NAMALWA (cell line): ENCODE measurements at regions not wholly inside any gene's neighbourhood (a gene's known extent, or its start where the extent isn't known, plus 50 kb on each side); places are given as distances from the start of the nearest gene placed in this dataset.
"Not testable (repeated sequence)": the region's sequence is repeated elsewhere in the genome, so short reads cannot be mapped to it uniquely, and the experiment has no call there.

ENCODE experiments used
- DNase-seq: peaks from one replicate; pipeline ENCODE4 v3.0.0-alpha.2; 2015; ENCODE audit warnings: low spot score

- DNase-seq: no peak
These were observed 273.3 kb upstream of the BOD1L1 start for GRCh38 chr4:13900780-13901179.

- DNase-seq: no peak
These were observed 274.6 kb upstream of the BOD1L1 start for GRCh38 chr4:13902146-13902545.

GRCh38 chr4:13903061-13903460, 275.5 kb upstream of the BOD1L1 start:
- no peak for DNase-seq

- DNase-seq: no peak
These were observed 276.4 kb upstream of the BOD1L1 start for GRCh38 chr4:13903901-13904300.

GRCh38 chr4:13905543-13905942, 278.0 kb upstream of the BOD1L1 start:
- DNase-seq: no peak

DNA sequence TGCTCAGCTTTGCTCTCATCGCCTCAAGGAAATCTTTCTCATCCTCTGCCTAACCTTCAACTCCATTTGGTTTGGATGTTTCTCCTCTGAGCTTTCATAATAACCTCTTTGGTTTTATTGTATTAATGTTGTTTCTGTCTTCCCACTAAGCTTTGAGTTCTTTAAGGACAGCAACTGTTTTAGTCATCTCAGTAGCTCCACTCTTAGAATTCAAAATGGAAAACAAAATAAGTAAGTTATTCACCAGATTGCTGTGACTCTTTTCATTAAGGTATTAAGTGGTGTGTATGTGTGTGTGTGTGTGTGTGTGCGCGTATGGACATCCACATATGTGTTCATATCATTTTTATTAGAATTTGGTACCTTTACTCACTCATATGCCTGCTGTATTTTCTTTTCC, 279.2 kb upstream of the BOD1L1 start:
- DNase-seq: no peak

GRCh38 chr4:13907255-13907751, 279.8 kb upstream of the BOD1L1 start:
- no peak for DNase-seq

DNA sequence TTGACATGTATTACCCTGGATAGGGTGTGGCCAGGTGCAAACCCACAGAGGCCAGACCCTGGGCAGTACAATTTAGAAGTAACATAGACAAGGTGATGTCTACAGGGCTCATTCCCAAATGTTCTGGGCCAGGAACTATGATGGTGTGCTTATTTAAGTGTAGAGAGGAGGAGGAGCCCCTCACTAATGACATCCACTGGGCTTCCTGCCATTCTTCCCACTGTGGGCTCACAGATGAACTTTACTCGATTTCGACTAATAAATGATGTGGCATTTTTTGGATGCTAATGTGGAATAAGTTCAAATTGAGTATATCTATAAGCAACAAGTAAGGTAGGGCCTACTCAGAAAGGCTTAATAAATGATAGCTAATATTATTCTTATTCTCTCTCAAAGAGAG, 280.9 kb upstream of the BOD1L1 start:
- DNase-seq: no peak

DNA sequence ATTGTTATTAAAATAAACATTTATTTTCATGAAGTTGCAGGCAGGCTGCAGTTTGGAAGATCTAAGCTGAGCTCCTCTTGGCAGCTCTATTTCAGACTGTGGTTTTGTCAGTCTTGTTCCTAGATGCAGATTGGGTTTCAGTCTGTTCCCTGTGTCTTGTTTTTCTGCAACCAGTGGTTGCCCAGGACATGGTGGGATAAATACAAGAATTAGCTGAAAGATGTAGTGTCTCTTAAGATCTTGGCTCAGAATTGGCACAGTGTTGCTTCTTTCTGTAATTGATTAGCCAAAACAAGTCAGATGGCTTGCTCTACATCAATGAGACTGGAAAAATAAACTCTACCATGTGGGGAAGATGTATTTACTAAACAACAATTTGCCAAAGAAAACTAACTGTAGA, 283.0 kb upstream of the BOD1L1 start:
- no peak for DNase-seq

- DNase-seq: no peak
These were observed 283.7 kb upstream of the BOD1L1 start for GRCh38 chr4:13911256-13911655.

DNA sequence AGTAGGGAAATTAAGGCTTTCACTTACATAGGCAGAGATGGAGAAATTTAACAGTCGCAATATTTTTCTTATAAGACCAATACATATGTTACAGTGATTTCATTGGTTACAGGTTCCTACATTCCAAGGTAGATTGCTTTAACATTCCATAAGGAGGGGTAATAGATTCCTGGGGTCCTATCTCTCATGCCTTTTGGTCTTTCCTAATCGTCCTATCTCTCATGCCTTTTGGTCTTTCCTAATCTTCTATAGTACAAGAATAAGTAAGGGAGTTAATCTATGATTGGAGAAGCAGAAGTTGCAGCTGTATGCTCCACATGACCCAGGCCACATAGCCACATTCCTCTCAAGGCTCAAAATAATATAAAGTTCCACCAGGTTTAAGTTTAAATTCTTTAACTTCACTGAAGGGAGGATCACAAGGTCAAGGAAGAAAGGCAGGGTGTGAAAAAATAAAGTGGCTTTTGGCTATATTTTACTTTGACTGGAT, 285.0 kb upstream of the BOD1L1 start:
- DNase-seq: no peak

- no peak for DNase-seq
These were observed 285.4 kb upstream of the BOD1L1 start for GRCh38 chr4:13912966-13913365.

DNA sequence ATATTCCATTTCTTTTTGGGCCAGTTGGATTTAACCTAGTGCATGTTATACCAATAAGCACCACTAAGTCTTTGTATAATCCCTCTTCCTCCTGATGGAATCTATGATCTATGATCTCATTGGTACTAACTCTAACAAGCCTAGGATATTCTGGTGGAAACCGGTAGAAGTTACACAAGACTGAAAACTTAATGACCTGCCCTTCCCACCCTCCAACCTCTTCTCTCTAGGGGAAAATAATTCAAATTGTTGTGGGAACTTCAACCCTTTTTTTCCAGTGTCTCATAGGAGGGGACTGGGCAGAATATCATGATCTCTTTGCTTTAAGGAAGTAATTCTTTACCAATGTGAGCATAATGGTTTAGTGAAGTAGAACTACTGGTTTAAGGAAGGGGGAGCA, 289.5 kb upstream of the BOD1L1 start:
- no peak for DNase-seq

DNA sequence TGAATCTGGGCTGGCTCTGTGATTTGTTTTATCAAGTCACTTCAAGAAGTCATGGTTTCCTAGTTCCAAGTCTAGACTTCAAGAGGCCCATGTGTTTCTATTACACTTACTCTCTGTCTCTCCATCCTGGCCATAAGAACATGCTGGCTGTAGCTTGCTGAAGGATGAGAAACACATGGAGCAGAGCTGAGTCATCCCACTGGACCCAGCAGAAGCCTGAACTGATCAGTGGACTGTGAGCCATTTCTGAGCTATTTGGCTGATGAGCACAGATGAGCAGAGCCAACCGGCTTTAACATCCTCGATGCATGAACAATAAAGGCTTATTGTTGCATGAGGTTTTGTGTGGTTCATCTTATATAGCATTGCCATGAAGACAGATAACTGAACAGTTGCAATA, 290.6 kb upstream of the BOD1L1 start:
- DNase-seq: no peak

DNA sequence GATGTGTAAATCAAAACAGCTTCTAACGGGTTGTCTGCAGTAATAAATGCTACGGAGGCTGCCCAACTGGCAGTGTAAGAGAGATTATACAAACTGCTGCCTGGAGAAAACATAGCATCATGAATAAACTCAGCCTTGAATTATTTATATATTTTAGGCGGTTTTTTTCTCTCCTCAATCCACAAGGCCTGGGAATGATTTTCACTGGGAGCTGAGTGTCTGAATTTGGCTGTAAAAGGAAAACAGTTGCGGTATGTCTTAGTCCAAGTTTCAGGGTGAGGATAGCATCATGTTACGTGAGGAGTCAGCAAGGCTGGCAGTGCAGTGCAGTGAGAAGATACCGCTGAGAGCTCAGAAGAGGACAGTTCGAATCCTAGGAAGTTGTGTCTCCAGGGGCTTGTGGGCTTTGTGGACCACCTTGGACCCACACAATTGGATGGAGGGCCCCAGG, 291.5 kb upstream of the BOD1L1 start:
- DNase-seq: no peak

- DNase-seq: no peak
These were observed 292.8 kb upstream of the BOD1L1 start for GRCh38 chr4:13920111-13920875.

GRCh38 chr4:13920901-13921300, 293.4 kb upstream of the BOD1L1 start:
- no peak for DNase-seq

DNA sequence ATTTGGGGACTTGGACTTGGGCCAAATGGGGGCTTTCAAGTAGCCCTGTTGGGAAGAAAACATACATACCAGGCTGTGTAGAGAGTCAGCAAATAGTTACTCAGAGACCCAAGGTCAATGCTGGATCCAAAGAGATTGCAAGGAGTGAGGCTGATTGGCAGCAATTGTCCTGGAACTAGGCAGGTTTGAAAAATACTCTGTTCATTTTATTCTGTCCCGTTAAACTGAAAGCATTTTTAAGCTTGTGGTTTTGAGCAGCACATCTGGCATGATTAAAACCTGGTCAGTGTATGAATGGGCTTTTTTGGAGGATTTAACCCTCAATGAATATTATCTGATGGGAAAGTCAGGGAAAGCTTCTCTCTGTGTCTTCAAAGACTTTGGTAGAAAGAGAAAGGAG, 294.3 kb upstream of the BOD1L1 start:
- no peak for DNase-seq

DNA sequence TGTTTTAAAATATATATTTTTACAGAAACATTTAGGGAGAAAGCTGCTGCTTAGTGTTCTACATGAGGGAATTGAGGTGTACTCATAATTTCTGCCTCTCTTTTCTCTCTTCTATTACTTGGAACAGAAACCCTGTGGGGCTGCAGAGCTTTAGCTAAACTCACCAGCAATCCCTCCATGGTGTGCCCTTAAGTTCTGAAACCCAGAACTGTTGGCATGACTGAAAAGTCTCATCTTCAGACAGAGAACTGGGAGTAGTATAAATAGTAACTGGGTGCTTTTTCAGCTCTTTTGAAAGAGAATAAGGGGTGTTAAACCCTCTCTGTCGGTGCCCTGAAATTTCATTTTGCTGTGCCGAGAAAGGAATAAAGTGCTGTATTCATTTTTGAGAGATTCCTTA, 294.9 kb upstream of the BOD1L1 start:
- no peak for DNase-seq

DNA sequence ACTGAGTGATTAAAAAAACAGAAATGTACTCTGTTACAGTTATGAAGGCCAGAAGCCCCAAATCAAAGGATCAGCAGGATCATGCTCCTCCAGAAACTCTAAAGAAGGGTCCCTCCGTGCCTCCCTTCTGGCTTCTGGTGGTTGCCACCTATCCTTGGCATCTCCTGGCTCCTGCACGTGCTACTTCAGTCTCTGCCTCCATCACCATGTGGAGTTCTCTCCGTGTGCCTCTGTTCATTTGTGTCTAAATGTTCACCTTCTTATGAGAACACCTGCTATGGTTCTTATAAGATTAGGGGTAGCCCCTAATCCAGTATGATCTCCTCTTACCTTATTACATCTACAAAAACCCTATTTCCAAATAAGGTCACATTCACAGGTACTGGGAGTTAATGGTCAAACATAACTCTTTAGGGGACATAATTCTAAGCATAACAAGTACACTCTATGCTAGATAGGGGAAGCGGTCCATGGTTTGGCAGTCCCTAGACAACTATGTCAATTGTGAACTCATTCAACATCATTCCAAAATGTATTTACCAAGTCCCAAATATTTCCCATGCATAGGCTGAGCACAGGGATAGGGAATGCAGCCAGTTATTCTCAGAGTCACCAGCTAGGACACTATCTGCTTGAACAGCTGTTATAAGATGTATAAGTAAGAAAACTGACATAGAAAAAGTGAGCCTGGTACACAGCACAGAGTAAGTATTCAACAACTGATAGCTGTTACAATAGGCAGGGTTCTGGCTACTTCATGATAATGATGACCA, 295.5 kb upstream of the BOD1L1 start:
- DNase-seq: no peak

DNA sequence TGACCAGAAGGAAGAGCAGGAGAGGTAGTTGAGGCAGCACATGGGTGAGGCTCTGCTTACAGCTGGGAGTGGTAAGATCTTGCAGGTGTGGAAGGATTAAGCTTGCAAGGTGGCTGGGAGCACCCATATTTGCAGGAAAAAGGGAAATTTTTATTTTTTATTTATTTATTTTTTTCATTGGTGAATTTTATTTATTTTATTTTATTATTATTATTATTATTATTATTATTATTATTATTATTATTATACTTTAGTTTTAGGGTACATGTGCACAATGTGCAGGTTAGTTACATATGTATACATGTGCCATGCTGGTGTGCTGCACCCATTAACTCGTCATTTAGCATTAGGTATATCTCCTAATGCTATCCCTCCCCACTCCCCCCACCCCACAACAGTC, 297.4 kb upstream of the BOD1L1 start:
- DNase-seq: not testable (repeated sequence)

DNA sequence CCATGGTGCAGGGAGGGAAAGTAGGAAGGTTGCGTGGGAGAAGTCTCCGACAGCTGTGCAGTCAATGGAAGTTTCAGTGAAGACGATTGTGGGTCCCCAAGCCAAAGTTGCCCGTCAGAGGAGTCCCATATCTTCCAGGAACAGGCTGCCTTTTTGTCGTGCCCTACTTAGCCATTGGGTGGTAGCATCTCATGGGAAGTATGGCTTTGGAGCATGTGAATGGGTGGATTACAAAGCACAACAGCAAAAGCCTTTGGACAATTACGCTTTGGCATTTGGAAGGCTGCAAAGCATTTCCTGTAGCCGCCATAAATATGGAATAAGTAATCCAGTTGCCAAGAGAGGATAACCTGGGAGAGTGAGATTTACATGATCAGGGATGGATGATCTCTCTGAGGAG, 300.7 kb upstream of the BOD1L1 start:
- DNase-seq: no peak

DNA sequence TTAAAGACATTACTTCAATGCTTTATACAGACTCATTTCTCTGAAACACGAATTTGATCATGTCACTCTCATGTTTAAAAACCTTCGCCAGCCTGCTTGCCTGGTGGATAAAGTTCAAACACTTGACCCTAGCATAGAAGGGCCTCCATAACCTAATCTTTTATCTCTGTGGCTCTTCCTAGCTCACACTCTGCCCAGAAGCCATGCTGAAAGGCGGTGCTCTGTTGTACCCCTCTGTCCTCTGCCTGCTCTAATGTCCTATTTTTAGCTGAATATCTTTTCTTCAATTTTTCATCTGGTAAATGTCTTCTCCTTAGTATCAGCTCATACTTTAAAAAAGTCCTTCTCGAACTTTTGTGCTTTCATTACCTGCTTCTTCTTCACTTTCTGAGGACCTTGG, 302.6 kb upstream of the BOD1L1 start:
- DNase-seq: no peak
